Spleen (tissue), 11 donors: ENCODE measurements at regions not wholly inside any gene's neighbourhood (a gene's known extent, or its start where the extent isn't known, plus 50 kb on each side); places are given as distances from the start of the nearest gene placed in this dataset.

Experiments
- DNase-seq: peaks from one replicate; pipeline ENCODE4 v3.0.0-alpha.2; 2020
- H3K27ac ChIP-seq, 8 donors: fragments of 200-600 bp; sonication (generic) in 7 of 8; 1 replicate in 4 of 8; 2 replicates in 4 of 8; pipeline versions ENCODE4 v1.5.0 to v1.8.0; 2016 to 2021; ENCODE audit warnings: inconsistent platforms in 4 of 8, mild to moderate bottlenecking in 4 of 8, moderate library complexity in 1 of 8
- H3K27me3 ChIP-seq, 7 donors: fragments of 200-600 bp; sonication (generic) in 6 of 7; replicated peaks in 1 of 7; 1 replicate in 4 of 7; 2 replicates in 3 of 7; pipeline versions ENCODE4 v1.5.0 to v1.8.0; 2016 to 2021; ENCODE audit warnings: inconsistent platforms in 3 of 7, mild to moderate bottlenecking in 1 of 7
- H3K36me3 ChIP-seq, 6 donors: fragments of 200-600 bp; sonication (generic) in 5 of 6; 1 replicate in 4 of 6; 2 replicates in 2 of 6; pipeline versions ENCODE4 v1.5.0 to v1.8.0; 2016 to 2021; ENCODE audit warnings: inconsistent platforms in 2 of 6
- H3K4me1 ChIP-seq, 6 donors: fragments of 200-600 bp; sonication (generic) in 5 of 6; 1 replicate in 3 of 6; 2 replicates in 3 of 6; pipeline versions ENCODE4 v1.5.0 to v1.8.0; 2016 to 2021; ENCODE audit warnings: inconsistent platforms in 3 of 6
- H3K4me3 ChIP-seq, 8 donors: fragments of 200-600 bp; sonication (generic) in 7 of 8; 1 replicate in 4 of 8; 2 replicates in 4 of 8; pipeline versions ENCODE4 v1.5.0 to v1.8.0; 2016 to 2021; ENCODE audit warnings: inconsistent platforms in 4 of 8, mild to moderate bottlenecking in 4 of 8, moderate library complexity in 2 of 8
- H3K9me3 ChIP-seq, 8 donors: fragments of 200-600 bp; sonication (generic) in 7 of 8; 1 replicate in 4 of 8; 2 replicates in 4 of 8; pipeline versions ENCODE4 v1.5.0 to v1.8.0; 2016 to 2021; ENCODE audit warnings: inconsistent platforms in 4 of 8
- CTCF ChIP-seq, 11 experiments: fragments of 200-600 bp in 7 of 11; fragments of 450-650 bp in 4 of 11; sonication (generic) in 4 of 11; IDR thresholded peaks in 8 of 11; conservative IDR thresholded peaks in 3 of 11; 1 replicate in 7 of 11; 2 replicates in 4 of 11; pipeline versions ENCODE4 v1.4.0 to v1.8.0; 2016 to 2021; ENCODE audit warnings: antibody characterized with exemption in 11 of 11, inconsistent platforms in 4 of 11, mild to moderate bottlenecking in 1 of 11
- POLR2A ChIP-seq, 3 donors: fragments of 450-650 bp; IDR thresholded peaks; one replicate each; pipeline ENCODE4 v1.5.1; 2017; ENCODE audit warnings: antibody characterized with exemption in 3 of 3, mild to moderate bottlenecking in 1 of 3
- POLR2AphosphoS5 ChIP-seq, 3 donors: sonication (generic); formaldehyde crosslinking; IDR thresholded peaks; one replicate each; pipeline ENCODE4 v1.5.1; 2017; ENCODE audit warnings: antibody characterized with exemption in 3 of 3
- WGBS, 5 donors: extraction: QIAGEN DNeasy Blood & Tissue Kit in 3 of 5; methylation state at CpG; one replicate each; pipeline versions ENCODE4 v1.1.5 to v1.1.7; 2013 to 2018; 5-methylcytosine and 5-hydroxymethylcytosine counted together
- intact Hi-C: fragments of 100-400 bp; cut with DNase I; formaldehyde crosslinking; loops from one replicate; pipeline ENCODE4 v1.15.0; 2023; ENCODE audit warnings: low total_unique reads
- donor health status: healthy with polysubstance abuse.
- donor health status: DM: no; HTN: no; CAD: no; lungs with moderate emphysema.
- donor health status: DM: no; HTN: no; CAD: no.
- donor health status: Bipolar disorder and iron deficiency.
- donor health status: healthy.
- donor health status: DM: no; HTN: no; CAD: no.
- donor health status: DM: yes; HTN: yes; CAD: no.

DNA sequence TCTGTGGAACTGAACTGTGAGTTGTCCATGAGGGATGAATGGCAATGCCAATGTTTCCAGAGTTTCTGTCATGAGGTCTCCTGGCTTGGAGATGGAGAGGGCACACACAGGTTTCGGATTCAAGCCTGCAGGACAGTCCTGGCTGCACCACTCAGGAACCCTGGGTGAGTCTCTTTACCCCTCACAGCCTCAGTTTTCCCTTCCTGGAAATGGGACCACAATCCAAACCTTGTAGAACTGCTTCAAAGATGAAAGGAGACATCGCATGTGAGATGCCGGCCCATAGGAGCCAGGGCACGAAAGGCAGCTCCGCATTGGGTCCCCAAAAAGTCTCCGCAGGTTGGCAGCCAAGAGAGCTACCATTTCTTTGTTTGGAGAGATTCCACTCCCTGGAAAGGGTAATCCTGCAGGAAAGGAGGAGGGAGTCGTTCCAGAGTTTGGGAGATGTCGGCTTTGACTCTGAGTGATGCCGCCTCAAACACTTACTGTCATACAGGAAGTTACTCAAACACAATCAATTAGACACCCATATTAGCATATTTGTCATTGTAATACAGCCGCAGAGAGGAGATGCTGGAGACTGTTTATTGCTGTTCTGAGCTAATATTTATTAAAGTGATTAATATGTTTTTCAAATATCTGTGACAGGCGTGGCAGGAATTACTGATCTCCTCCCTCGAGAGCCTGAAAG lies 318.3 kb downstream of the MN1 start:
- H3K36me3 ChIP-seq = no peaks in the 10 kb centered on the region
- no peak overlapping the region for H3K4me3 ChIP-seq
- 69 to 76% (median 72%) methylated on average over 11 to 12 of the region's 12 CpGs for WGBS, 5 donors
- DNase-seq = no peak
- no peaks in the 10 kb centered on the region for H3K4me1 ChIP-seq
- H3K27ac ChIP-seq = no peak overlapping the region
- intact Hi-C loops = no loop called here
- no peak for TF ChIP-seq CTCF (IDR thresholded peaks at IDR 0.05 in 8 of 11, conservative IDR thresholded peaks at IDR 0.05 in 3 of 11)
- TF ChIP-seq POLR2A (IDR thresholded peaks at IDR 0.05) = no peak
- TF ChIP-seq POLR2AphosphoS5 (IDR thresholded peaks at IDR 0.05) = no peak
- H3K9me3 ChIP-seq = no peaks in the 10 kb centered on the region
- H3K27me3 ChIP-seq = peaks cover 0 to 57% (median 0%) of the 10 kb centered on the region in 7 donors

GRCh38 chr22:27485842-27486241 lies 315.7 kb downstream of the MN1 start:
- no peak for DNase-seq
- Histone ChIP-seq H3K9me3 (no peaks in the 10 kb centered on the region), H3K4me3 (no peak overlapping the region), H3K27me3 (peaks cover 0 to 53% (median 0%) of the 10 kb centered on the region in 7 donors), H3K36me3 (no peaks in the 10 kb centered on the region), H3K27ac (no peak overlapping the region), H3K4me1 (no peaks in the 10 kb centered on the region)
- 59 to 83% (median 78%) methylated on average over 3 of the region's 3 CpGs for WGBS, 5 donors
- intact Hi-C loops = no loop called here
- no peak for TF ChIP-seq CTCF (IDR thresholded peaks at IDR 0.05 in 8 of 11, conservative IDR thresholded peaks at IDR 0.05 in 3 of 11)
- no peak for TF ChIP-seq POLR2AphosphoS5 (IDR thresholded peaks at IDR 0.05)
- TF ChIP-seq POLR2A (IDR thresholded peaks at IDR 0.05) = no peak

- H3K27ac ChIP-seq = no peak overlapping the region
- 61 to 70% (median 67%) methylated on average over 13 to 21 of the region's 21 CpGs for WGBS, 5 donors
- no peak overlapping the region for H3K4me3 ChIP-seq
- peaks cover 0 to 45% (median 0%) of the 10 kb centered on the region in 7 donors for H3K27me3 ChIP-seq
- H3K36me3 ChIP-seq = no peaks in the 10 kb centered on the region
- H3K4me1 ChIP-seq = no peaks in the 10 kb centered on the region
- DNase-seq = no peak
- H3K9me3 ChIP-seq = peaks cover 0 to 12% (median 7%) of the 10 kb centered on the region in 8 donors
- intact Hi-C loops = no loop called here
- no peak for TF ChIP-seq CTCF (IDR thresholded peaks at IDR 0.05 in 8 of 11, conservative IDR thresholded peaks at IDR 0.05 in 3 of 11)
- no peak for TF ChIP-seq POLR2AphosphoS5 (IDR thresholded peaks at IDR 0.05)
- no peak for TF ChIP-seq POLR2A (IDR thresholded peaks at IDR 0.05)
Observed at GRCh38 chr22:27487600-27488452, 313.7 kb downstream of the MN1 start.
